Endothelial cell of umbilical vein (primary cell): ENCODE measurements at regions not wholly inside any gene's neighbourhood (a gene's known extent, or its start where the extent isn't known, plus 50 kb on each side); places are given as distances from the start of the nearest gene placed in this dataset.

Experiments used
- CTCF ChIP-seq, 2 donors: IDR thresholded peaks; 1 replicate in 1 of 2; 2 replicates in 1 of 2; pipeline ENCODE4 v1.5.1; 2011; ENCODE audit warnings: low read length in 2 of 2, mild to moderate bottlenecking in 2 of 2, moderate library complexity in 2 of 2, control low read depth in 1 of 2, inconsistent platforms in 1 of 2, low read depth in 1 of 2; ENCODE audit not compliant: insufficient read depth in 1 of 2; ENCODE audit errors: extremely low read depth in 1 of 2
- EZH2 ChIP-seq: IDR thresholded peaks from 2 replicates; pipeline ENCODE4 v1.6.1; 2012; ENCODE audit warnings: borderline replicate concordance, low read depth, mild to moderate bottlenecking, moderate library complexity, low read length, inconsistent platforms; ENCODE audit not compliant: severe bottlenecking
- FOS ChIP-seq: IDR thresholded peaks from 2 replicates; pipeline ENCODE4 v1.6.1; 2011; ENCODE audit warnings: mild to moderate bottlenecking, low read length, moderate library complexity, borderline replicate concordance; ENCODE audit not compliant: insufficient read depth
- MAX ChIP-seq: IDR thresholded peaks from 2 replicates; pipeline ENCODE4 v1.6.1; 2011; ENCODE audit not compliant: insufficient read depth, insufficient read length
- MYC ChIP-seq: IDR thresholded peaks from one replicate; pipeline ENCODE4 v1.6.1; 2011; ENCODE audit warnings: mild to moderate bottlenecking, low read depth, low read length
- POLR2A ChIP-seq: IDR thresholded peaks from 2 replicates; pipeline ENCODE4 v1.6.1; 2012; ENCODE audit warnings: low read depth, mild to moderate bottlenecking, control low read depth, low read length
- POLR2AphosphoS5 ChIP-seq: IDR thresholded peaks from 2 replicates; pipeline ENCODE4 v1.6.1; 2012; ENCODE audit warnings: low read depth, mild to moderate bottlenecking, control low read depth, low read length, moderate library complexity; ENCODE audit not compliant: insufficient read depth

GRCh38 chr1:184907500-184907899 lies 66.8 kb downstream of the NIBAN1 start:
- TF ChIP-seq CTCF (IDR thresholded peaks at IDR 0.05; ENCODE audit: extremely low read depth in 1 of 2, insufficient read depth in 1 of 2, low read depth in 1 of 2, low read length in 2 of 2) (no peak), POLR2AphosphoS5 (no peak), MYC (no peak), FOS (no peak), POLR2A (no peak), EZH2 (no peak), MAX (no peak)
